ACHN (cell line): ENCODE measurements at regions not wholly inside any gene's neighbourhood (a gene's known extent, or its start where the extent isn't known, plus 50 kb on each side); places are given as distances from the start of the nearest gene placed in this dataset.

ENCODE experiments used
- DNase-seq: peaks from one replicate; pipeline ENCODE4 v3.0.0-alpha.2; 2015
- in situ Hi-C: cut with HindIII; loops from 2 replicates; pipeline ENCODE4 v1.10.0; 2017; ENCODE audit warnings: low sequenced_read_pairs, low pct_ligation_motif_present, low pct_unique_long_range_greater_than_20kb

GRCh38 chr15:38193496-38193895 lies 59.1 kb upstream of the SPRED1 start:
- peak; percentile 44 for DNase-seq
- in situ Hi-C loops = no loop called here

- in situ Hi-C loops = no loop called here
Observed at GRCh38 chr15:38195191-38195901, 57.3 kb upstream of the SPRED1 start.

DNA sequence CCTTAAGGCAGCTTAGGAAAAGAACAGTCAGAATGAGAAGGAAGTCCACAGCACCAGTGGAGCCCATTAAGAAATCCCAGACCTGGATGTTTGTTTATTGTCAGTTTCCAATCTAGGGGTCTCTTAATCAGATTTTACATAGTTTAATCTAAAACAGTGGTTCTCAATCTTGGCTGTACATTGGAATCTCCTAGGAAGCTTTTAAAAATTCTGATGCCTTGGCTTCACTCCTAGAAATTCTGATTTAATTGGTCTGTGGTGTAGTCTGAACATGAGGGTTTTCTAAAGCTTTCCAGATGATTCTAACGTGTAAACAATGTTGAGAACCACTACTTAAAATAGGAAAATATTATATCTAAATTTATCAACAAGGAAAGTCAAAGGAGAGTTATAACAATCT lies 56.6 kb upstream of the SPRED1 start:
- in situ Hi-C loops = no loop called here
- no peak for DNase-seq

More at GRCh38 chr15:38195191-38195901, 57.3 kb upstream of the SPRED1 start:
- no peak for DNase-seq

DNA sequence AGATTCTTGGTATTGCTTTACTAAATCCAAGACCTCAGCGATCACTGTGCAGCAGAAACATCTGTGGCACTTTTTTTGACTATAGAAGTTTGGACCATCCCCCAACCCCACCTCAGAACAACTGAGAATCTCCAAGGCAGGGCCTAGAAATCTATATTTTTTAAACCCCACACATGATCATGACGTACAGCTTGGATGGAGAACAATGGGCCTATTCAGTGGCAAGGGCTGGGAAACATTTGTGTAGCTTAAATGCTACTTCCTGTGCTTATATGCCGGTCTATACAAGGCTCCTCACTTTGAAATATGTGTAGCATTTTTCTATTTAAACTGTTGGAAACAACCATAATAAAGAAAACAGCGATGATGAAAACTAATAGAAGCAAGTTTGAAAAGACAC lies 55.1 kb upstream of the SPRED1 start:
- in situ Hi-C loops = no loop called here

DNA sequence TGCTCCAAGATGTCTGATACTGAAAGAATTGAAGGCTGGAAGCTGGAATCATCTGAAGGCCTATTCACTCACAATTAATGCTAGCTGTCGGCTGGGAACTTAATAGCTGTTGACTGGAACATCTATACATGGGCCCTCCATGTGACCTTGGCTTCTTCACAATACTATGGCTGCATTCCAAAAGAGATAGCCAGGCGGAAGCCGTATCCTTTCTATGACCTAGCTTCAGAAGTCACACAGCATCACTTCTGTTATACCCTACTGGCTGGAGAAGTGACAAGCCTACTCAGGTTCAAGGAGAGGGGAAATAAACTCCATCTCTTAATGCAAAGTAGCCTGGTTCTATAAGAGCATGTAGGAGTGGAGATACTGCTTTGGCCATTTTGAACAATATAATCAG lies 50.9 kb upstream of the SPRED1 start:
- in situ Hi-C loops = no loop called here
- no peak for DNase-seq

More for the DNA sequence above, 55.1 kb upstream of the SPRED1 start:
- DNase-seq = no peak

GRCh38 chr15:38202361-38202760 lies 50.3 kb upstream of the SPRED1 start:
- in situ Hi-C loops = no loop called here
- no peak for DNase-seq
